ENCODE measurements at regions not wholly inside any gene's neighbourhood (a gene's known extent, or its start where the extent isn't known, plus 50 kb on each side); places are given as distances from the start of the nearest gene placed in this dataset.

- Histone ChIP-seq H3K4me3 (ENCODE audit: low read depth in 1 of 2, low read length in 2 of 2) (no peak overlapping the region), H2AFZ (ENCODE audit: low read depth, low read length) (no peak overlapping the region)
Observed at GRCh38 chr1:218031901-218032300, 253.2 kb upstream of the RRP15 start.

GRCh38 chr1:218034468-218034867, 250.6 kb upstream of the RRP15 start:
- Histone ChIP-seq H3K9ac (ENCODE audit: low read depth, low read length) (no peak overlapping the region), H3K27me3 (ENCODE audit: insufficient read depth, low read length, poor library complexity) (no peaks in the 10 kb centered on the region), H2AFZ (ENCODE audit: low read depth, low read length) (no peak overlapping the region), H3K4me1 (ENCODE audit: insufficient read depth, low read length) (no peaks in the 10 kb centered on the region), H3K36me3 (ENCODE audit: insufficient read depth, low read length) (no peaks in the 10 kb centered on the region), H3K9me3 (ENCODE audit: insufficient read depth, low read length, severe bottlenecking) (no peaks in the 10 kb centered on the region), H4K20me1 (ENCODE audit: insufficient read depth, low read length) (no peaks in the 10 kb centered on the region), H3K27ac (ENCODE audit: low read length) (no peak overlapping the region), H3K79me2 (ENCODE audit: insufficient read depth, low read length) (no peaks in the 10 kb centered on the region), H3K4me2 (ENCODE audit: insufficient read depth, low read length) (no peak overlapping the region), H3K4me3 (ENCODE audit: low read depth in 1 of 2, low read length in 2 of 2) (no peak overlapping the region)
- TF ChIP-seq EZH2 (IDR thresholded peaks at IDR 0.05; ENCODE audit: borderline replicate concordance, low read depth, low read length, severe bottlenecking): no peak
- no peak for TF ChIP-seq CTCF (IDR thresholded peaks at IDR 0.05; ENCODE audit: borderline replicate concordance, extremely low read depth, low read length, poor library complexity, severe bottlenecking)
- ATAC-seq (ENCODE audit: insufficient read depth, low read depth): no peak
- DNase-seq: no peak

More at GRCh38 chr1:218031901-218032300, 253.2 kb upstream of the RRP15 start:
- Histone ChIP-seq H3K9ac (ENCODE audit: low read depth, low read length) (no peak overlapping the region), H3K27ac (ENCODE audit: low read length) (no peak overlapping the region), H3K4me1 (ENCODE audit: insufficient read depth, low read length) (no peaks in the 10 kb centered on the region), H4K20me1 (ENCODE audit: insufficient read depth, low read length) (no peaks in the 10 kb centered on the region), H3K9me3 (ENCODE audit: insufficient read depth, low read length, severe bottlenecking) (no peaks in the 10 kb centered on the region), H3K79me2 (ENCODE audit: insufficient read depth, low read length) (no peaks in the 10 kb centered on the region), H3K36me3 (ENCODE audit: insufficient read depth, low read length) (no peaks in the 10 kb centered on the region), H3K27me3 (ENCODE audit: insufficient read depth, low read length, poor library complexity) (no peaks in the 10 kb centered on the region), H3K4me2 (ENCODE audit: insufficient read depth, low read length) (no peak overlapping the region)
- ATAC-seq (ENCODE audit: insufficient read depth, low read depth): no peak
- DNase-seq: no peak
- no peak for TF ChIP-seq EZH2 (IDR thresholded peaks at IDR 0.05; ENCODE audit: borderline replicate concordance, low read depth, low read length, severe bottlenecking)
- no peak for TF ChIP-seq CTCF (IDR thresholded peaks at IDR 0.05; ENCODE audit: borderline replicate concordance, extremely low read depth, low read length, poor library complexity, severe bottlenecking)

- no peak overlapping the region for H2AFZ ChIP-seq (ENCODE audit: low read depth, low read length)
Observed at GRCh38 chr1:218048828-218049420, 236.2 kb upstream of the RRP15 start.

More at GRCh38 chr1:218048828-218049420, 236.2 kb upstream of the RRP15 start:
- H3K4me1 ChIP-seq (ENCODE audit: insufficient read depth, low read length): no peaks in the 10 kb centered on the region
- H3K4me2 ChIP-seq (ENCODE audit: insufficient read depth, low read length): no peak overlapping the region
- H3K27me3 ChIP-seq (ENCODE audit: insufficient read depth, low read length, poor library complexity): no peaks in the 10 kb centered on the region
- H3K9ac ChIP-seq (ENCODE audit: low read depth, low read length): no peak overlapping the region
- DNase-seq (no peak), ATAC-seq (ENCODE audit: insufficient read depth, low read depth) (no peak)
- H3K4me3 ChIP-seq (ENCODE audit: low read depth in 1 of 2, low read length in 2 of 2): no peak overlapping the region
- no peaks in the 10 kb centered on the region for H4K20me1 ChIP-seq (ENCODE audit: insufficient read depth, low read length)
- no peak overlapping the region for H3K27ac ChIP-seq (ENCODE audit: low read length)
- H3K9me3 ChIP-seq (ENCODE audit: insufficient read depth, low read length, severe bottlenecking): no peaks in the 10 kb centered on the region
- H3K36me3 ChIP-seq (ENCODE audit: insufficient read depth, low read length): no peaks in the 10 kb centered on the region
- no peaks in the 10 kb centered on the region for H3K79me2 ChIP-seq (ENCODE audit: insufficient read depth, low read length)
- TF ChIP-seq EZH2 (IDR thresholded peaks at IDR 0.05; ENCODE audit: borderline replicate concordance, low read depth, low read length, severe bottlenecking): no peak
- no peak for TF ChIP-seq CTCF (IDR thresholded peaks at IDR 0.05; ENCODE audit: borderline replicate concordance, extremely low read depth, low read length, poor library complexity, severe bottlenecking)

All from DND-41 (cell line).